ENCODE measurements at regions not wholly inside any gene's neighbourhood (a gene's known extent, or its start where the extent isn't known, plus 50 kb on each side); places are given as distances from the start of the nearest gene placed in this dataset.

DNA sequence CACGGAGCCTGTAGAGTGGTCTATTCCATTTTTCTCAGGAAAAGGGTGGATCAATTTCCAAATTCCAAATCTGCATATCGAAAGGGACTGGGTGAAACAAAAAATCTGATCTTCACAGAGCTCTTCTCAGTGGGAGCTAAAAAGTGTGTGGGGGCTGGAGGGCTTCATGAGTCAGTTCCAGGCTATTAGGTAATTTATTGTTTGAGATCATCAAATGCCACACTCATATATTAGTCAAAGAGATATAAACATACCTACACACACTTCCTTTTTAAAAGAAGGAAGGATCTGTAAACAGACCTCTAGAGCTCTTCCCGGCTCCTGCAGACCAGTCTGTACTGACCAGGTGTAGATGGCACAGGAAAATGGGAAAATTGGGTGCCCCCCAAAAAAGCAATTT lies 175.4 kb downstream of the ZBTB18 start:
- TF ChIP-seq POLR2AphosphoS5 (IDR thresholded peaks at IDR 0.05) (no peak), POLR2A (IDR thresholded peaks at IDR 0.05) (no peak), EP300 (IDR thresholded peaks at IDR 0.05) (no peak)
- TF ChIP-seq, protein P1, sequence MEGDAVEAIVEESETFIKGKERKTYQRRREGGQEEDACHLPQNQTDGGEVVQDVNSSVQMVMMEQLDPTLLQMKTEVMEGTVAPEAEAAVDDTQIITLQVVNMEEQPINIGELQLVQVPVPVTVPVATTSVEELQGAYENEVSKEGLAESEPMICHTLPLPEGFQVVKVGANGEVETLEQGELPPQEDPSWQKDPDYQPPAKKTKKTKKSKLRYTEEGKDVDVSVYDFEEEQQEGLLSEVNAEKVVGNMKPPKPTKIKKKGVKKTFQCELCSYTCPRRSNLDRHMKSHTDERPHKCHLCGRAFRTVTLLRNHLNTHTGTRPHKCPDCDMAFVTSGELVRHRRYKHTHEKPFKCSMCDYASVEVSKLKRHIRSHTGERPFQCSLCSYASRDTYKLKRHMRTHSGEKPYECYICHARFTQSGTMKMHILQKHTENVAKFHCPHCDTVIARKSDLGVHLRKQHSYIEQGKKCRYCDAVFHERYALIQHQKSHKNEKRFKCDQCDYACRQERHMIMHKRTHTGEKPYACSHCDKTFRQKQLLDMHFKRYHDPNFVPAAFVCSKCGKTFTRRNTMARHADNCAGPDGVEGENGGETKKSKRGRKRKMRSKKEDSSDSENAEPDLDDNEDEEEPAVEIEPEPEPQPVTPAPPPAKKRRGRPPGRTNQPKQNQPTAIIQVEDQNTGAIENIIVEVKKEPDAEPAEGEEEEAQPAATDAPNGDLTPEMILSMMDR (IDR thresholded peaks at IDR 0.05): no peak
- intact Hi-C loops (cut with DNase I; ENCODE audit: low total_unique reads): no loop called here
- Histone ChIP-seq H3K4me3 (no peak overlapping the region), H3K9me3 (no peaks in the 10 kb centered on the region), H3K36me3 (no peaks in the 10 kb centered on the region), H3K27ac (no peak overlapping the region), H3K27me3 (no peaks in the 10 kb centered on the region), H3K4me1 (peaks cover 3 to 9% (median 7%) of the 10 kb centered on the region in 4 donors)
- 75 to 85% (median 78%) methylated on average over 3 of the region's 3 CpGs for WGBS, 5 donors
- DNase-seq: no peak

DNA sequence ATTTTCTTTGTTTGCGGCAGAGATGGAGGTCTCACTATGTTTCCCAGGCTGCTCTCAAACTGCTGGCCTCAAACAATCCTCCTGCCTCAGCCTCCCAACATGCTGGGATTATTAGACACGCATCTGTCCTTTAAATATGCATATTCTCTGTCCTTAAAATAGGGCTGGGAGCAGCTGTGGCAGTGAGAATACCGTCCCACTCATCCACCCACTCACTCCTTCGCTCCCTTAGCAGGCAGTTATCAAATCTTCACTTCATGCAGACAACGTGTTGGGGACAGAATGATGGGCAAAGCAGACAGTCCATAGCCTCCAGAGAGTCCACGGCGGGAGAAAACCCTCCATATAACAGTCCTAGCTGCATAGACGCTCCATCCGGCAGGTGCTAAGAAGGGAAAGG lies 179.4 kb downstream of the ZBTB18 start:
- H3K4me1 ChIP-seq: peaks cover 4 to 16% (median 13%) of the 10 kb centered on the region in 4 donors
- no peak overlapping the region for H3K27ac ChIP-seq
- no peaks in the 10 kb centered on the region for H3K9me3 ChIP-seq
- intact Hi-C loops (cut with DNase I; ENCODE audit: low total_unique reads): no loop called here
- DNase-seq: no peak
- WGBS, 5 donors: 83 to 92% (median 89%) methylated on average over 7 to 9 of the region's 9 CpGs
- no peak for TF ChIP-seq EP300 (IDR thresholded peaks at IDR 0.05)
- TF ChIP-seq, protein P1 (IDR thresholded peaks at IDR 0.05): no peak
- TF ChIP-seq POLR2AphosphoS5 (IDR thresholded peaks at IDR 0.05): no peak
- no peak for TF ChIP-seq POLR2A (IDR thresholded peaks at IDR 0.05)
- H3K27me3 ChIP-seq: peaks cover 0 to 3% (median 0%) of the 10 kb centered on the region in 3 donors
- no peak overlapping the region for H3K4me3 ChIP-seq
- H3K36me3 ChIP-seq: no peaks in the 10 kb centered on the region

DNA sequence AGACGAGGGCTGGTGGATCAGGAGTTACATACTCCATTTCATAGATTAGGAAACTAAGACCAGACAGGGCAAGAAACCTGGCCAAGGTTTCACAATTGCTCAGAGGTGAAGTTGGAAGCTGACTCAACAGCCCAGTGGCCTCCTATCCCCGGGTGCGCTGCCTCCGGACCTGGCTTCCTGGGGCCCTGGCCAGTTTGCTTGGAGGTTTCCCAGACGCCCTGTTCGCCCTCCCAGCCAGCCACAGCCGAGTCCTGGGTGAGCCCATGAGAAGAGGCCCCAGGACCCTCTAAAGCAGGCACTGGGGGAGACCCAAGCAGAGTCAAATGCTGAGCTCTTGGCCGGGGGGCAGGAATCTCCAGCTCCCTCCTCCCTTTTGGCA lies 180.1 kb downstream of the ZBTB18 start:
- H3K9me3 ChIP-seq: no peaks in the 10 kb centered on the region
- WGBS, 5 donors: 18 to 52% (median 31%) methylated on average over 6 to 8 of the region's 8 CpGs
- H3K36me3 ChIP-seq: no peaks in the 10 kb centered on the region
- intact Hi-C loops (cut with DNase I; ENCODE audit: low total_unique reads): no loop called here
- TF ChIP-seq, protein P1 (IDR thresholded peaks at IDR 0.05): no peak
- TF ChIP-seq POLR2AphosphoS5 (IDR thresholded peaks at IDR 0.05) (no peak), POLR2A (IDR thresholded peaks at IDR 0.05) (no peak), EP300 (IDR thresholded peaks at IDR 0.05) (no peak)
- H3K27ac ChIP-seq: no peak overlapping the region
- no peak for DNase-seq
- H3K4me3 ChIP-seq: peak overlapping the region; percentile 22 to 35 (median 28)
- peaks cover 0 to 3% (median 0%) of the 10 kb centered on the region in 3 donors for H3K27me3 ChIP-seq
- peaks cover 4 to 16% (median 13%) of the 10 kb centered on the region in 4 donors for H3K4me1 ChIP-seq

DNA sequence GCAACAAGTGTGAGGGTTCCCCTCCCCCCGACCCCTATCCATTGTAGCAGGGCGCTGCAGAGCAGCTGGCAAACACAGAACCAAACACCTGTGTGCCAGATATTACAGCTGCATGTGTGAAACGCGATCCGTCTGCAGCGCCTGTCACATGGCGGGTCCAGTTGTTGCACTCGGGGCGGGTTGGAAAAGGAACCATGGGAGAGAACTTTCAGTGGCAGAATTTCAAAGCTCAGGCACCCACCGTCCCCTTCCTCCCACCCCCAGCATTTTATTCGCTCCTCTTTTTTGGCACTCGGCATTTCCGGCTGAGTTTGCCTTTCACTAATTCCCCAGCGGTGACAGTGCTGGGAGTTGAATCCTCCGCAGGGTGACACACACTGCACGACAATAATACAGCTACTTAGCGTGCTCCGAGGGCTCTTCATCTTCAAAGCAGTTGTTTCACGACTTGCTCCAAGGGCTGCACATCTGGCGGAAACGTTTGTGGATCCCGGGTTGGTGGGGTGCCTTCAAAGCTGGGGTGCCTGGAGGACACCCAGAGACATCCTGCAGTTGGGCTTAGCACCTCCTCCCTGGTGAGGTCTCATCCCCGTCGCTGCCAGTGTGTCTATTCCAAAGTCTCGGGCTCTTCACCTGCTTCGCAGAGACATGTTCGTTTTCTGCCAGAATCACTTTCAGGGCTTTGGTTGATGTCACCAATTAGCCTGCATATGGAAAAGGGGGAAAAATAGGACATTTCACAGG lies 180.7 kb downstream of the ZBTB18 start:
- no peaks in the 10 kb centered on the region for H3K9me3 ChIP-seq
- intact Hi-C loops (cut with DNase I; ENCODE audit: low total_unique reads): no loop called here
- H3K36me3 ChIP-seq: no peaks in the 10 kb centered on the region
- TF ChIP-seq, protein P1 (IDR thresholded peaks at IDR 0.05): no peak
- no peak for TF ChIP-seq POLR2AphosphoS5 (IDR thresholded peaks at IDR 0.05)
- TF ChIP-seq EP300 (IDR thresholded peaks at IDR 0.05): no peak
- TF ChIP-seq POLR2A (IDR thresholded peaks at IDR 0.05): no peak
- DNase-seq: peak; percentile 46 to 64
- WGBS, 5 donors: 33 to 39% (median 35%) methylated on average over 27 of the region's 27 CpGs
- H3K27me3 ChIP-seq: peaks cover 0 to 3% (median 0%) of the 10 kb centered on the region in 3 donors
- H3K27ac ChIP-seq: no peak overlapping the region
- peak overlapping the region; percentile 22 to 35 (median 28) for H3K4me3 ChIP-seq
- peaks cover 4 to 16% (median 13%) of the 10 kb centered on the region in 4 donors for H3K4me1 ChIP-seq

Data from stomach (tissue), 8 donors.